HPDE6-E6E7 (cell line): ENCODE measurements at regions not wholly inside any gene's neighbourhood (a gene's known extent, or its start where the extent isn't known, plus 50 kb on each side); places are given as distances from the start of the nearest gene placed in this dataset.
"Not testable (repeated sequence)": the region's sequence is repeated elsewhere in the genome, so short reads cannot be mapped to it uniquely, and the experiment has no call there.

Experiments used
- DNase-seq: peaks from one replicate; pipeline ENCODE4 v3.0.0; 2011; ENCODE audit warnings: missing footprints; ENCODE audit errors: extremely low spot score

DNA sequence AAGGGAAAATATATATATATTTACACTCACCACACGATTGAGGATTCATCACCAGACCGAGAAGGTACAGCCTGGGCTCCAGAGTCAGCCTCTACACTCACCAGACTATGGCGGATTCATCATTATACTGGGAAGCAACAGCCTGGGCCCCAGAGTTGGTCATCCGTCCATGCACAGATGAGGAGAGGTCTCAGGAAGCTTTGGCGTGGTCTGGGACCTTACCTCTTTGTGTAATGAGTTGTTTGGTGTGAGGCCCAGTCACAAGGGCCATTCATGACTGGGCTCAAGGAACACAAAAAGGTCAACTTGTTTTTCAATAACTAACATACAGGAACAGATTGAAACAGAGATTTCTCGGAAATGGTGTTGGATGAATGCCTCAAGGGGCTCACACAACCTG, 926.1 kb downstream of the FAM133A start:
- DNase-seq = no peak

GRCh38 chrX:94612140-94612539, 938.1 kb downstream of the FAM133A start:
- DNase-seq = no peak

- no peak for DNase-seq
These were observed 959.2 kb downstream of the FAM133A start for GRCh38 chrX:94633237-94633636.

GRCh38 chrX:94635003-94635402, 961.0 kb downstream of the FAM133A start:
- DNase-seq = no peak

DNA sequence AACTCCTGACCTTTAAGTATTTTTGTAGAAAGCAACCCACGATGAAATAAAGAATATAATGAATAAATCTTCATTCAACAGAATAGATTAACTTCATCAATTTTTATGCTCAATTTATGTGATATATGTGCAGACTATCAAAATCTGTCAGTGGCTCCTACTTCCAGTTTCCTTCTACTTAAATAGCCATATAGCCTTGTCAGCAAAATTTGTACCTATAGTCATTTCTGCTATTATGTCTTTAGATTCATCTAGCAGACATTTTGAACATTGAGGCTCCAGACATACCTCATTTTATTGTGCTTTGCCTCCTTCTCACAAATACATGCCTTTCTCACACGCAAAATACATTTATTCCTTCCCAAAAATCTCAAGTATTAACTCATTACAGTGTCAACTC, 971.7 kb downstream of the FAM133A start:
- no peak for DNase-seq

- no peak for DNase-seq
These were observed 981.2 kb downstream of the FAM133A start for GRCh38 chrX:94655180-94655579.

GRCh38 chrX:94662689-94663088, 988.7 kb downstream of the FAM133A start:
- DNase-seq = peak; percentile 2

DNA sequence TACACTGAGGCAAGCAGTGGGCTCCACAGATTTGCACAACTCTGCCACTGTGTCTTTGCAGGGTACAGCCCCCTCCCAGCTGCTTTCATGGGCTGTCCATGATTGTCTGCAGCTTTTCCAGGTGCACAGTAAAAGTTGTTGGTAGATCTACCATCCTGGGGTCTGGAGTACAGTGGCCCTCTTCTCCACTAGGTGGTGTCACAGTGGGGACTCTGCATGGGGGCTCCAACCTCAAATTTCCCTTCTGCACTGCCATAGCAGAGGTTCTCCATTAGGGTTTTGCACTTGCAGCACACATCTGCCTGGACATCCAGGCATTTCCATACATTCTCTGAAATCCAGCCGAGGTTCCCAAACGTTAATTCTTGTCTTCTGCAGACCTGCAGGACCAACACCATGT, 1002.3 kb downstream of the FAM133A start:
- DNase-seq = no peak

- DNase-seq = no peak
These were observed 1012.1 kb downstream of the FAM133A start for GRCh38 chrX:94686071-94686470.

DNA sequence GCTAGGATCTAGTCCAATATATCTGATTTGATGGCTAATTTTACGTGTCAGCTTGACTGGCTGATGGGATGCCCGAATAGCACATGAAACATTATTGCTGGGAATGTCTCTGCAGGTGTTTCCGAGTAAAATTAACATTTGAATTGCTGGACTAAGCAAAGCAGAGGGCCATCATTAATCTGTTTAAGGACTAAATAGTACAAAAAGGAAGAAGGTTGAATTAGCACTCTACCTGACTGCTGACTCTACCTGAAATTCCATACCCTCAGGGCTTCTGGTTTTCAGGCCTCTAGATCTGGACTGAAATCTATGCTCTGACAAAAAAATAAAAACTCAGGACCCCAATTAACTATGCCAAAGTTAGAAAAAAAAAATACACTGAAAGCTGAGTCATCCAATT, 1021.9 kb downstream of the FAM133A start:
- no peak for DNase-seq

- DNase-seq = not testable (repeated sequence)
These were observed 1030.6 kb downstream of the FAM133A start for GRCh38 chrX:94704348-94705256.

GRCh38 chrX:94721386-94721785, 1047.4 kb downstream of the FAM133A start:
- DNase-seq = no peak

DNA sequence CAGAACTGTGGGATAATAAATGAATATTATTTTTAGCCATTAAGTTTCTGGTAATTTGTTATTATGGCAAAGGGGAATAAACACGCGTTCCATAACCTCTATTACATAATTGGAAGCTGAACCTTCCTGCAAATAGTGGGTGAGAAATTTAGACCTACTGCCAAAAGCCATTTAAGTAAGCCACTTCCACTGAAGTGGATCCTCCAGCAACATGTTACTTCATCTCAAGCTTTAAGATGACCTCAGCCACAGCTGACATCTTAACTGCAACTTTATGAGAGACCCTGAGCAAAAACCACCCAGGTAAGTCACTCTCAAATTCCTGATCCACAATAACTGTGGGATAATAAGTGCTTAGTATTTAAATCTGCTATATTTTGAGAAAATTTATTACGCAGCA, 1048.6 kb downstream of the FAM133A start:
- DNase-seq = no peak

DNA sequence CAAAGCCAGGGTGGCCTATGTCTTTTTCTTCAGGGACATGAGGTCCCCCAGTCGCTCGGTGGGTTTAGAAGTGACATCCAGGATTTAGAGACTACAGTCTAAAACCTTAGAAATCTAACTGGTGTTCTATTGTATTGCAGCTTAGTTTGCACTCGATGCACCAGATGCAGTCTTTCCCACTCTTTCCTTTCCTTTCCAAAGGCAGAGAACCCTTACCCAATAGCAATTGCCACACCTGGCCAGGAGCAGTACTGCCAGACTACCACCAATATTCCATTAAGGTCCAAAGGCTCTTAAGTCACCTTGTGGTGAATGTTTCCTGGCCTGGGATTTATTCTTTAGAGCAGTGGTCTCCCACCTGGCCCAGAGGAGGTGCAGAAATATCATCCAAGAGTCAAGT, 1068.8 kb downstream of the FAM133A start:
- no peak for DNase-seq

- DNase-seq = no peak
These were observed 1069.5 kb downstream of the FAM133A start for GRCh38 chrX:94743478-94743877.

DNA sequence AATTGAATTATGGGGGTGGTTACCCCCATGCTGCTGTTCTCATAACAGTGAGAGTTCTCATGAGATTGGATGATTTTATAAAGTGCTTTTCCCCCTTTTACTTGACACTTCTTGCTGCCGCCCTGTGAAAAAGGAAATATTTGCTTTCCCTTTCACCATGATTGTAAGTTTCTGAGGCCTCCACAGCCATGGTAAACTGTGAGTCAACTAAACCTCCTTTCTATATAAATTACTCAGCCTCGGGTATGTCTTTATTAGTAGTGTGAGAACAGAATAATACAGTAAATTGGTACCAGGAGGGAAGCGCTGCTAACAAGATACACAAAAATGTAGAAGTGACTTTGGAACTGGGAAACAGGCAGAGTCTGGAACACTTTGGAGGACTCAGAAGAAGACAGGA, 1070.8 kb downstream of the FAM133A start:
- DNase-seq = no peak

DNA sequence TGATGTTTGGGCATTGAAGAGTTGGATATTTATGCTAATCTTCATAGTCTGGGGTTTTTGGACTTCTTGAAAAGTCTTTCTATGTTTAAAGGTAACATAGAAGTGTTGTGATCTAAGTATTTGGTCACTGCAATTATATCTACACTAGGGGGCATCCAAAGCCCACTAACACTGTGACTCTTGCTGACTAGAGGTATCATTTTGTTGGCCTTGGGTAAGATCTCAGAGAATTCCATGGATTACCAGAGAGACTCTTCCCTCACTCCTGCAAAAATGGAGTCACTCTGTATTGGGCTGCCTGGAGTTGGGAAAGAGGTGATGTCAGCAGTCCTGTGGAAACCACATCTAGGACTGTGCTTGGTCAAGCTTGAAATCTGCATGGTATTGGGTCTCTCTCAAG, 1077.6 kb downstream of the FAM133A start:
- DNase-seq = no peak

- DNase-seq = no peak
These were observed 1078.6 kb downstream of the FAM133A start for GRCh38 chrX:94752434-94753169.

- DNase-seq = no peak
These were observed 1084.1 kb downstream of the FAM133A start for GRCh38 chrX:94758130-94758529.

DNA sequence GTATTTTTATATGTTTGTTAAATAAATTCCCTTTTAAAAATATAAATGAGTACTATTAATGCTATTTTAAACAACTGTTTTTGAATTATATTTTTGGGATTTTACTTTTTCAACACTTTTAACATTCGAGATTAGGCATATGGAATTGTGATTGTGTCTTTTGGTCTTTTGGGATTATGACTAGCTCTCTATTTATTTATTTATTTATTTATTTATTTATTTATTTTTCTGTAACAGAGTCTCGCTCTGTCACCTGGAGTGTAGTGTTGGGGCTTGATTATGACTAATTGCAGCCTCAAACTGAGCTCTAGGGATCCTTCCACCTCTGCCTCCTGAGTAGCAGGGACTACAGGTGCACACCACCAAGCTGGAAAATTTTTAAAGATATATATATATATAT, 1101.6 kb downstream of the FAM133A start:
- DNase-seq = no peak

DNA sequence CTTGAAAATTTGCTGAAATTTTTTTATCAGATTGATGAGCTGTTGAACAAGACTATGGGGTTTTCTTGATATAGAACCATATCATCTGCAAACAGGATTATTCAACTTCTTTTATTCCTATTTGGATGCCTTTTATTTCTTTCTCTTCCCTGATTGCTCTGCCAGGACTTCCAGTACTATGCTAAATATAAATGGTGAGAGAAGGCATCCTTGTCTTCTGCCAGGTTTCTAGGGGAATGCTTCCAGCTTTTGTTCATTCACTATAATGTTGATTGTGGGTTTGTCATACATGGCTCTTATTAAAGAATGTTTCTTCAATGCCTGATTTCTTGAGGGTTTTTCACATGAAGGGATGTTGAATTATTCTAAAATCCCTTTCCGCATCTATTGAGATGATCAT, 1139.5 kb downstream of the FAM133A start:
- no peak for DNase-seq

DNA sequence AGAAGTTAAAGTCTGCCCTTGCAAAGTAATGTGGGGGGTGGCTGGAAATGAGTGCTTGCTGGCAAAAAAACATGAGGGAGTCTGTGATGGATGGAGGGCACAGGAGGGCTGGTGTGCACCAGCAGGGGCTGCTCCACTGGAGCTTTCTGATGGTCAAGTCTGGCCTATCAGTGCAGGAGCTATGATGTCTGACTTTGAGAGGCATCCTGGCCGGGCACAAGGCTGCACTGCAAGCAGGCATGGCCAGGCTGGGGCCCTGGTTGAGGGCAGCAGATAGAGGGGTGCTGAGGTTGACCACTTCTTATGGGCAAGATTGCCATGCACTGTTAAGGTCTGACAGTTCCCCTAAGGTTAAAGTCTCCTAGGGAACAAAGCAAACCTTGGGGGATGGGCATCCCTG, 1140.2 kb downstream of the FAM133A start:
- DNase-seq = no peak

GRCh38 chrX:94830717-94831116, 1156.7 kb downstream of the FAM133A start:
- DNase-seq = no peak
